WTC11 (cell line): ENCODE measurements at regions not wholly inside any gene's neighbourhood (a gene's known extent, or its start where the extent isn't known, plus 50 kb on each side); places are given as distances from the start of the nearest gene placed in this dataset.

Experiments used
- ETV6 ChIP-seq: sonication (generic); formaldehyde crosslinking; IDR thresholded peaks from 2 replicates; pipeline ENCODE4 v1.8.1; 2022; ENCODE audit warnings: mild to moderate bottlenecking, missing genetic modification reagents
- TF ChIP-seq, protein P1 (sequence below): sonication (generic); formaldehyde crosslinking; IDR thresholded peaks from 2 replicates; pipeline ENCODE4 v1.8.0; 2022; ENCODE audit warnings: mild to moderate bottlenecking, missing genetic modification reagents
- TF ChIP-seq, protein P2 (sequence below): sonication (generic); formaldehyde crosslinking; IDR thresholded peaks from 2 replicates; pipeline ENCODE4 v1.8.0; 2023; ENCODE audit warnings: missing genetic modification reagents
- TF ChIP-seq, protein P3 (sequence below): fragments of 200-600 bp; IDR thresholded peaks from 2 replicates; pipeline ENCODE4 v1.8.0; 2022; ENCODE audit warnings: antibody characterized with exemption

DNA sequence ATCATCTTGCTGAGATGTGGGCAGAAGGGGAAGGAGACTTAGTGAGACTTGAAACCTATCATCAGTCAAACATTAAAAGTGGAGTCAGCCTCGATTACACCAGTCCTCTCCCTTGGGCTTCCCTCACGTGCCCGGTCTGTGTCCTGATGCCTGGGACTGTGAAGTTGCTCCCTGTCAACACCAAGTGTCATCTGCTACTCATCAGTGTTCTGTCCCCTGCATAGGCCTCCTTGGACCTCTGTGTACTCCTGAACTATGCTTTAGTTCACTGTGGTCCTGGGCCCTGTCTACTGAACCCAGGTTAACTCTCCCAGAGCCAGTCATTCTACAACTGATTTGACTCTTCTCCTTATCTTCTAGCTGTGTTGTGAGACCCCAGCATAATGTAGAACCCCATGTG, 506.3 kb downstream of the TYW1 start:
- TF ChIP-seq, protein P1, sequence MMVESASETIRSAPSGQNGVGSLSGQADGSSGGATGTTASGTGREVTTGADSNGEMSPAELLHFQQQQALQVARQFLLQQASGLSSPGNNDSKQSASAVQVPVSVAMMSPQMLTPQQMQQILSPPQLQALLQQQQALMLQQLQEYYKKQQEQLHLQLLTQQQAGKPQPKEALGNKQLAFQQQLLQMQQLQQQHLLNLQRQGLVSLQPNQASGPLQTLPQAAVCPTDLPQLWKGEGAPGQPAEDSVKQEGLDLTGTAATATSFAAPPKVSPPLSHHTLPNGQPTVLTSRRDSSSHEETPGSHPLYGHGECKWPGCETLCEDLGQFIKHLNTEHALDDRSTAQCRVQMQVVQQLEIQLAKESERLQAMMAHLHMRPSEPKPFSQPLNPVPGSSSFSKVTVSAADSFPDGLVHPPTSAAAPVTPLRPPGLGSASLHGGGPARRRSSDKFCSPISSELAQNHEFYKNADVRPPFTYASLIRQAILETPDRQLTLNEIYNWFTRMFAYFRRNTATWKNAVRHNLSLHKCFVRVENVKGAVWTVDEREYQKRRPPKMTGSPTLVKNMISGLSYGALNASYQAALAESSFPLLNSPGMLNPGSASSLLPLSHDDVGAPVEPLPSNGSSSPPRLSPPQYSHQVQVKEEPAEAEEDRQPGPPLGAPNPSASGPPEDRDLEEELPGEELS (CRISPR knock-in tag): no peak
- TF ChIP-seq ETV6 (CRISPR knock-in tag): no peak
- TF ChIP-seq, protein P2, sequence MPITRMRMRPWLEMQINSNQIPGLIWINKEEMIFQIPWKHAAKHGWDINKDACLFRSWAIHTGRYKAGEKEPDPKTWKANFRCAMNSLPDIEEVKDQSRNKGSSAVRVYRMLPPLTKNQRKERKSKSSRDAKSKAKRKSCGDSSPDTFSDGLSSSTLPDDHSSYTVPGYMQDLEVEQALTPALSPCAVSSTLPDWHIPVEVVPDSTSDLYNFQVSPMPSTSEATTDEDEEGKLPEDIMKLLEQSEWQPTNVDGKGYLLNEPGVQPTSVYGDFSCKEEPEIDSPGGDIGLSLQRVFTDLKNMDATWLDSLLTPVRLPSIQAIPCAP (CRISPR knock-in tag): no peak
- TF ChIP-seq, protein P3, sequence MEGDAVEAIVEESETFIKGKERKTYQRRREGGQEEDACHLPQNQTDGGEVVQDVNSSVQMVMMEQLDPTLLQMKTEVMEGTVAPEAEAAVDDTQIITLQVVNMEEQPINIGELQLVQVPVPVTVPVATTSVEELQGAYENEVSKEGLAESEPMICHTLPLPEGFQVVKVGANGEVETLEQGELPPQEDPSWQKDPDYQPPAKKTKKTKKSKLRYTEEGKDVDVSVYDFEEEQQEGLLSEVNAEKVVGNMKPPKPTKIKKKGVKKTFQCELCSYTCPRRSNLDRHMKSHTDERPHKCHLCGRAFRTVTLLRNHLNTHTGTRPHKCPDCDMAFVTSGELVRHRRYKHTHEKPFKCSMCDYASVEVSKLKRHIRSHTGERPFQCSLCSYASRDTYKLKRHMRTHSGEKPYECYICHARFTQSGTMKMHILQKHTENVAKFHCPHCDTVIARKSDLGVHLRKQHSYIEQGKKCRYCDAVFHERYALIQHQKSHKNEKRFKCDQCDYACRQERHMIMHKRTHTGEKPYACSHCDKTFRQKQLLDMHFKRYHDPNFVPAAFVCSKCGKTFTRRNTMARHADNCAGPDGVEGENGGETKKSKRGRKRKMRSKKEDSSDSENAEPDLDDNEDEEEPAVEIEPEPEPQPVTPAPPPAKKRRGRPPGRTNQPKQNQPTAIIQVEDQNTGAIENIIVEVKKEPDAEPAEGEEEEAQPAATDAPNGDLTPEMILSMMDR: no peak
